PC-9 (cell line): ENCODE measurements at regions not wholly inside any gene's neighbourhood (a gene's known extent, or its start where the extent isn't known, plus 50 kb on each side); places are given as distances from the start of the nearest gene placed in this dataset.

ENCODE experiments used
- EZH2 ChIP-seq: fragments of 200-600 bp; sonication (generic); IDR thresholded peaks from 2 replicates; pipeline ENCODE4 v1.8.0; 2017; ENCODE audit warnings: antibody characterized with exemption, low read depth
- TF ChIP-seq, protein P1 (sequence below): fragments of 200-600 bp; sonication (generic); conservative IDR thresholded peaks from 2 replicates; pipeline ENCODE4 v1.6.1; 2017; ENCODE audit warnings: mixed run types, antibody characterized with exemption, mild to moderate bottlenecking, moderate library complexity

DNA sequence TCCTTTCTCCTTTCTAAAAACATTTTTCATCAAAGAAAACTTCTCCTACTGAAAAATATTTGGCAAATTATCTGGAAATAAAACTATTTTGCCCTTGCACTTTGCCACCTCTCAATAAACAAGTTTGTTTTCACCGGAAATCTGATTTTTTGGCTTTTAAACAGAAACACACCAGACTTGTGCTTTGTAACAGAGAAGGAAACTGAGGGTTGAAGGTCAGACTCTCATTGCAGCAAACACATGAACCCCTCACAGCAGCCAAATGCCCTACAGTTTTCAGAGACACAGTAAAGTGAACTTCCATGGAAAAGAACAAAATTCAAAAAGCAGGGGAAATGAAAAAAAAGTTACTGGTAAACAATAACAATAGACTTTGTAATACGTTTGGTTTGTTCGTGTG, 95.6 kb upstream of the WDR17 start:
- TF ChIP-seq, protein P1, sequence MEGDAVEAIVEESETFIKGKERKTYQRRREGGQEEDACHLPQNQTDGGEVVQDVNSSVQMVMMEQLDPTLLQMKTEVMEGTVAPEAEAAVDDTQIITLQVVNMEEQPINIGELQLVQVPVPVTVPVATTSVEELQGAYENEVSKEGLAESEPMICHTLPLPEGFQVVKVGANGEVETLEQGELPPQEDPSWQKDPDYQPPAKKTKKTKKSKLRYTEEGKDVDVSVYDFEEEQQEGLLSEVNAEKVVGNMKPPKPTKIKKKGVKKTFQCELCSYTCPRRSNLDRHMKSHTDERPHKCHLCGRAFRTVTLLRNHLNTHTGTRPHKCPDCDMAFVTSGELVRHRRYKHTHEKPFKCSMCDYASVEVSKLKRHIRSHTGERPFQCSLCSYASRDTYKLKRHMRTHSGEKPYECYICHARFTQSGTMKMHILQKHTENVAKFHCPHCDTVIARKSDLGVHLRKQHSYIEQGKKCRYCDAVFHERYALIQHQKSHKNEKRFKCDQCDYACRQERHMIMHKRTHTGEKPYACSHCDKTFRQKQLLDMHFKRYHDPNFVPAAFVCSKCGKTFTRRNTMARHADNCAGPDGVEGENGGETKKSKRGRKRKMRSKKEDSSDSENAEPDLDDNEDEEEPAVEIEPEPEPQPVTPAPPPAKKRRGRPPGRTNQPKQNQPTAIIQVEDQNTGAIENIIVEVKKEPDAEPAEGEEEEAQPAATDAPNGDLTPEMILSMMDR: no peak
- TF ChIP-seq EZH2: no peak
